ENCODE measurements at regions not wholly inside any gene's neighbourhood (a gene's known extent, or its start where the extent isn't known, plus 50 kb on each side); places are given as distances from the start of the nearest gene placed in this dataset.

DNA sequence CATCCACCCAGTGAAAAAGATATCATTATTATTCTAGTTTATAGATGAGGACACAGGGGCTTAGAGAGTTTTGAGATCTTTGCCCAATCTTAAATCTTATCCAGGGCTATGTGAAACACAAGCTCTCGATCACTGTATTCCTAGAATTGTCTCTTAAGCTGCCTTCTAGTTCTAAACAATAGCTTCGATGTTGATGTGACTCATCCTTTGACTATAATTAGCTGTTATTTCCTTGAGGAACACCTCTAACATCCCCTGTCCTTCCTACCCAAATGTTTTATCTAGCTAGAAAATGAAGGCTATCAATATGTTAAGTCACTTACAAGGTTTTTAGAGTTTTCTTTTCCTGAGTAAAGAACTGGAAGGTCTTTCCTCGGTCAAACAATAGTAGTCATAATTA, 83.1 kb upstream of the STAC start:
- TF ChIP-seq, protein P1, sequence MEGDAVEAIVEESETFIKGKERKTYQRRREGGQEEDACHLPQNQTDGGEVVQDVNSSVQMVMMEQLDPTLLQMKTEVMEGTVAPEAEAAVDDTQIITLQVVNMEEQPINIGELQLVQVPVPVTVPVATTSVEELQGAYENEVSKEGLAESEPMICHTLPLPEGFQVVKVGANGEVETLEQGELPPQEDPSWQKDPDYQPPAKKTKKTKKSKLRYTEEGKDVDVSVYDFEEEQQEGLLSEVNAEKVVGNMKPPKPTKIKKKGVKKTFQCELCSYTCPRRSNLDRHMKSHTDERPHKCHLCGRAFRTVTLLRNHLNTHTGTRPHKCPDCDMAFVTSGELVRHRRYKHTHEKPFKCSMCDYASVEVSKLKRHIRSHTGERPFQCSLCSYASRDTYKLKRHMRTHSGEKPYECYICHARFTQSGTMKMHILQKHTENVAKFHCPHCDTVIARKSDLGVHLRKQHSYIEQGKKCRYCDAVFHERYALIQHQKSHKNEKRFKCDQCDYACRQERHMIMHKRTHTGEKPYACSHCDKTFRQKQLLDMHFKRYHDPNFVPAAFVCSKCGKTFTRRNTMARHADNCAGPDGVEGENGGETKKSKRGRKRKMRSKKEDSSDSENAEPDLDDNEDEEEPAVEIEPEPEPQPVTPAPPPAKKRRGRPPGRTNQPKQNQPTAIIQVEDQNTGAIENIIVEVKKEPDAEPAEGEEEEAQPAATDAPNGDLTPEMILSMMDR (conservative IDR thresholded peaks at IDR 0.05 in 1 of 2, IDR thresholded peaks at IDR 0.05 in 1 of 2; ENCODE audit: low read depth in 1 of 2, low read length in 2 of 2): no peak
- no peak for TF ChIP-seq EZH2 (IDR thresholded peaks at IDR 0.05; ENCODE audit: low read length, missing control alignments)
